Glomerular endothelial cell (primary cell): ENCODE measurements at regions not wholly inside any gene's neighbourhood (a gene's known extent, or its start where the extent isn't known, plus 50 kb on each side); places are given as distances from the start of the nearest gene placed in this dataset.

Experiments
- DNase-seq: peaks from one replicate; pipeline ENCODE4 v3.0.0-alpha.2; 2011; ENCODE audit warnings: low read depth, low spot score; ENCODE audit errors: extremely low read depth

DNA sequence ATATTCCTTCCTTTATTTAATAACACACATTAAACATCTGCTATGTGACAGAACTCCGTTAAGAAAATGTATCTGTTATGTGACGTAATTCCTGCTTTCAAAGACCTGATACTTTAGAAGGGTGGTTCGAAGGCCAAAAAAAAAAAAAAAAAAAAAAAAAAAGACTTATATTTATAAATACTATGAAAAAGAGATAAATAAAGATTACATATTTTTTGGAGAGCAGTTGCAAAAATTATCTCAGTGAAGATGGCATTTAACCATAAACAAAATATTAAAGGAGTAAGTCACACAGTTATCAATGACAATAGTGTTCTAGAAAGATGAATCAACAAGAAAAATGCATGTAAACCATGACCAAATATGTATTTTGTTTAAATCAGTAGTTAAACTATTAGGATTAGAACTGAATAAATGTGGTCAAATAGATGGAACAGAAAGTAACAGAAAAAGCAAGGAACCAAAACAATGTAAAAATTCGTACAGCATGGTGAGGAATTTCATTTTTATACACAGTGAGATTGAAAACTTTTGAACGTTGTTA lies 612.3 kb upstream of the SLITRK5 start:
- no peak for DNase-seq

- no peak for DNase-seq
These were observed 592.0 kb upstream of the SLITRK5 start for GRCh38 chr13:87078947-87079795.

GRCh38 chr13:87080100-87080779 lies 590.9 kb upstream of the SLITRK5 start:
- no peak for DNase-seq

- DNase-seq, result no peak
These were observed 587.0 kb upstream of the SLITRK5 start for GRCh38 chr13:87084192-87084591.

DNA sequence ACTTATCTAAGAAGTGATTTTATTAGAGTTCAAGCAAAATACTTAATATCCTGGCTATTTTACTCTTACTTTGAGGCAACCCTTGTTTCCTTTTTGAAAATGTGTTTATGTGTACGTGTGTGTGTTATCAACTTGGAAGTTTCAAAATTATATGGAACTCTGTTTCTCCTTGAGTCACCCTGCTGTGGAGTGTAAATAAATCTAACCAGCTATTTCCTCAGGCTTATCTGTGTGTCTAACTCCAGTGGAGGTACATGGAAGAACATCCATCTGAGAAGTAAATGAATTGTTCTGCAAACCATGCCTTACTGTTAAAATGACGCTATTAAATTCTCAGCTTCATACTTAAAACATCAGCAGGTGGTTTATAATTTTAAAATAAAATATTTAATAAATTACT lies 583.4 kb upstream of the SLITRK5 start:
- DNase-seq, result no peak

DNA sequence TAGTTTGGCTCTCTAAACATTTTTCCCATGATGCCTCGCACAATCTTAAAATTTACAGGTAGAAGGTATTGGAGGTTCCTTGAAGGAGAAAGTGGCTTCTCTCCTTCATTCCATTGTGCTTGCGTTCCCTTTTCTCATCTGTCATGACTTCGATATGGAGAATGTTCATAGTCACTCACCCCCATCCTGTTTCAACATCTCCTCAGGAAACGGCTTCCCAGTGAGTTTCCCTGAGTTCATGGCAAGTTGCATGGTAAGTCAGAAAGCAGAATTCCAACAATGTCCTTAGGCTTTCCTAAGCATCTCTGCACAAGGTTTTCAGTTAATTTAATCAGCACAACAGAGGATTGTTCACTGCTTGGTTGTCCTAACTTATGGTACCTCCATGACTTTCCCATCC lies 581.8 kb upstream of the SLITRK5 start:
- no peak for DNase-seq

GRCh38 chr13:87093399-87093798 lies 577.8 kb upstream of the SLITRK5 start:
- DNase-seq, result no peak

- DNase-seq, result no peak
These were observed 576.5 kb upstream of the SLITRK5 start for GRCh38 chr13:87094646-87095045.

GRCh38 chr13:87100431-87100830 lies 570.7 kb upstream of the SLITRK5 start:
- no peak for DNase-seq

DNA sequence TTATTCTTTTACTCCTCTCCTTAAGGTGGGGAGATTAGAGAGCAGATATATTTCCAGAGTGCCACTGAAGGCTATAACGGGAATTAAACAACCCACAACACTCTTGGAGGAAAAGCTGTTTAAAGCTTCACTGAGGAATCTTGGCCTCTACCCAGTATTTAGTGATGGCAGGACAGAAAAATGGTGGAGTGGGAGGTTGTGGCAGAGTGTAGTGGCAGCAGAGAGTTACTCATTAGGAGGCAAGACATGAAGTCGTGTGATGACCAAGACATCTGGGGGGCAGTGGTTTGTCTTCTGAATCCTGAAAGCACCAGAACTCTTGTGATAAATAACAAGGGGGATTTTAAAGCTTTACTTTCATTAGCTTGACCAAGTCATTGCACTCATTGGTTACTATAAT lies 563.5 kb upstream of the SLITRK5 start:
- no peak for DNase-seq

DNA sequence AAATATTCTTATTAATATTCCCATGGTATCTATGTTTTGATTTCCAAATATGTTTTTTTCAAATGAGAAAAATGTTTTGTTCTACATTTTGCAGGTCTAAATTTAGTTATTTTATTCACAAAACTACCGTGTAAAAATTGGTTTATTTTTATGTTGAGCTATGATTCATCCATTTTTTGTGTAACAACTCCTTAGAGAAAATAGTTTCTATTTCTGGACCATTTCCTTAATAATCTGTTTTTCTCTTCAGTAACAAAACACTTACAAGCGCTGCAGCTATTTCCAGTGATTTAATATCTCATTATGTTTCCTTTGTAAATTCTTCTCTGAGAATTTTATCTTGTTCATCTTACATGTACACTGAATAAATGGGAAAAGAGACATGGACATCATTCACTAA lies 550.7 kb upstream of the SLITRK5 start:
- DNase-seq, result no peak

DNA sequence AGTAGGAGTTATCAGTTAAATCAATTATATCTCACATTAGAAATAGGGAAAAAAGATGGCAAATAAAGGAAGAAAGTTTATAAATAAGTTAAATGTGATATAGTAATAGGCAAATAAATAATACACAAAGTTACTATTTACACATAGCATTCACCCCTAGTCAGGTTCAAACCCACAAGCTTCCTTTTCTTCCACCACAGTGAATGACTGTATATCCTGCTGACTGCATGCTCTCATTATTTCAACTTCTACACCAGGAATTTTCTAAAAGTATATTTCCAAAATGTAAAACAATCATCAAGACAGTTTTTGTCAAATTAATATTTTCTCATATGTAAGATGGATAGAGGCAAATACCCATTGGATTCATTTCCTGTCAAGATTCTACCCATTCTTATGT lies 548.6 kb upstream of the SLITRK5 start:
- DNase-seq, result no peak

- no peak for DNase-seq
These were observed 547.0 kb upstream of the SLITRK5 start for GRCh38 chr13:87123987-87124784.

- DNase-seq, result no peak
These were observed 546.4 kb upstream of the SLITRK5 start for GRCh38 chr13:87124785-87125074.

- no peak for DNase-seq
These were observed 543.1 kb upstream of the SLITRK5 start for GRCh38 chr13:87128036-87128435.

DNA sequence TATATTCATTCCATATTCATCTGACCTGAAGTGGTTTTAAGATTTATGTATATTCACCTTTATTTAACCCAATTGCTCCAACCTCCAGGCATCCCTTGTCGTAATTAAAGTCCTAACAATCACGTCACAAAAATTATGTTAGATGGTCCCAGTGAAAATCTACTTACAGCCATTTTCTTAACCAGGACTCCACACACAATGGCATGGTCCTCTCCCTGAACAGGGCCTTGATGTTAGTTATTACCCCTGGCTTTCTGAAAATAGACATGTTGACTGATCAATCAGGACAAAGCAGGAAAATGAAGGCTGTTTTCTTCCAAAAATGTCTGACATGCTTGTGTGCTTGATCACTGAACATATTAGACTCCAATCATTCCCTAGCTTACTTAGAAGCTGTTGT lies 542.7 kb upstream of the SLITRK5 start:
- no peak for DNase-seq

DNA sequence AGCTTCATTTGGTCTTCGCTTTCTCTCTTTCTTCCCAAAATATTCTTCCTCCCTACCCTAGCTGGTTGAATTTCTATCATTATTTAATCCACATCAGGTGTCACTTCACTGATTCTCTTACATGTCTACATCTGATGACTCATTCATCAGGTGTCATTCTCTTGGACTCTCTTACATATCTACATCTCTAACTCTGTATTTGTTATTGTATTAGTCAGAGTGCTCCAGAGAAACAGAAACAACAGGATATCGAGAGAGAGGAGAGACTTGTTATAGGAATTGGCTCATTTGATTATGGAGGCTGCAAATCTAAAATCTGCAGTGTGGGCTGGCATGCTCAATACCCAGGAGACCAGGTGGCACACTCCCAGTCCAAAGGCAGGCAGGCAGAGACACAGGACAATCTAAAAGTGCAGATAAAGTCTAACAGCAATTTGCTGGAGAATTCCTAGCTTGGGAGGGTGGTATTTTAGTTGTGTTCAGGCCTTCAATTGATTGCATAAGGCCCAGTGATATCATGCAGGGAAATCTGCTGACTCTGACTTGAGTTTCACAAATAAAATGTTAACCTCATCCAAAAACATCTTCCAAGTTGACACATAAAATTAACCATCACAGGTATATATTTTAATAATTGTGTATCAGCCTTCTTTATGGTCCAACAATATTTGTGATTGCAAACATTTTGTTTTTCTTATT lies 541.4 kb upstream of the SLITRK5 start:
- DNase-seq, result no peak

DNA sequence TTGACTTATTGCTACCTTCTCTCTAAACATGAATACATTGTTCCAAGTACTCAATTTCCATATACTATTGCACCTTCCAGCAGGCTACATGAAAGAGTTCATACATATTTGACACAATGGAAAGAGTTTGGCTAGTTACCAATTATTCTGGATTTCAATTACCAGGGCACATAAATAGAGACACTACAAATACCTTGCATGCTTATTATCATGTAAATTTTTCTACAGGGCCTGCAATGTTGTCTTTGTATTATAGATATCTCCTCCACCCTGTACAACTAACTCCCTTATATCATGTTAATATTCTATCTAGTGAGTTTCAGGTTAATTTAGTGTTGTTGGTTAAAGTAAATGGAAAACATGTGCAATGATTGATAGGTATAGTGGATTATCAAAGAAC lies 540.7 kb upstream of the SLITRK5 start:
- DNase-seq, result no peak

GRCh38 chr13:87131611-87132010 lies 539.6 kb upstream of the SLITRK5 start:
- DNase-seq, result no peak

GRCh38 chr13:87138866-87139265 lies 532.3 kb upstream of the SLITRK5 start:
- no peak for DNase-seq

- DNase-seq, result no peak
These were observed 524.1 kb upstream of the SLITRK5 start for GRCh38 chr13:87147076-87147475.
